WTC11 (cell line): ENCODE measurements at regions not wholly inside any gene's neighbourhood (a gene's known extent, or its start where the extent isn't known, plus 50 kb on each side); places are given as distances from the start of the nearest gene placed in this dataset.

ENCODE experiments used
- ATAC-seq: fragments of 200-7000 bp; cut with Tn5 transposase; 2 replicates; pipeline ENCODE4 v1.10.0; 2021; ENCODE audit warnings: mild to moderate bottlenecking, moderate library complexity
- CTCF ChIA-PET: fragments of 300-600 bp; sonication (Branson Sonifier 250); formaldehyde crosslinking; loops from one replicate; lab custom pipeline; 2021; ENCODE audit warnings: antibody characterized with exemption; lab: Charles Lee
- POLR2A ChIA-PET: fragments of 350-600 bp; sonication (Branson Sonifier 250); formaldehyde crosslinking; loops from one replicate; lab custom pipeline; 2021; ENCODE audit warnings: antibody characterized with exemption; lab: Charles Lee
- DNase-seq: peaks from one replicate; pipeline ENCODE4 v3.0.0; 2021; ENCODE audit warnings: low spot score
- H3K27ac Mint-ChIP-seq: 2 replicates; pipeline ENCODE4 v1.8.0; 2021; ENCODE audit warnings: mixed read lengths
- H3K27me3 Mint-ChIP-seq: 2 replicates; pipeline ENCODE4 v1.8.0; 2021; ENCODE audit warnings: low read depth, mild to moderate bottlenecking, moderate library complexity, mixed read lengths
- H3K36me3 Mint-ChIP-seq: 2 replicates; pipeline ENCODE4 v1.8.0; 2021; ENCODE audit warnings: mixed read lengths
- H3K4me1 Mint-ChIP-seq: 2 replicates; pipeline ENCODE4 v1.8.0; 2022; ENCODE audit warnings: mixed read lengths
- H3K4me3 Mint-ChIP-seq: 2 replicates; pipeline ENCODE4 v1.8.0; 2021; ENCODE audit warnings: mild to moderate bottlenecking, moderate library complexity, mixed read lengths
- H3K9me3 Mint-ChIP-seq: 2 replicates; pipeline ENCODE4 v1.8.0; 2021; ENCODE audit warnings: mixed read lengths
- CREM ChIP-seq: sonication (generic); formaldehyde crosslinking; IDR thresholded peaks from 2 replicates; pipeline ENCODE4 v1.8.1; 2022; ENCODE audit warnings: mild to moderate bottlenecking, missing genetic modification reagents, moderate library complexity
- HMGA2 ChIP-seq: fragments of 250-450 bp; sonication (Bioruptor Pico); IDR thresholded peaks from 2 replicates; pipeline ENCODE4 v1.4.0; 2021; ENCODE audit warnings: mild to moderate bottlenecking, moderate library complexity
- KAT7 ChIP-seq: sonication (generic); formaldehyde crosslinking; IDR thresholded peaks from 2 replicates; pipeline ENCODE4 v1.8.1; 2023; ENCODE audit warnings: missing genetic modification reagents, mild to moderate bottlenecking, borderline replicate concordance
- MYBL2 ChIP-seq: sonication (generic); formaldehyde crosslinking; IDR thresholded peaks from 2 replicates; pipeline ENCODE4 v1.8.1; 2023; ENCODE audit warnings: mild to moderate bottlenecking, moderate library complexity, missing genetic modification reagents
- NR1H2 ChIP-seq: sonication (generic); formaldehyde crosslinking; IDR thresholded peaks from 2 replicates; pipeline ENCODE4 v1.9.0; 2021; ENCODE audit warnings: mild to moderate bottlenecking, moderate library complexity, missing genetic modification reagents
- OVOL2 ChIP-seq: fragments of 250-450 bp; sonication (Bioruptor Pico); IDR thresholded peaks from 2 replicates; pipeline ENCODE4 v1.9.0; 2021; ENCODE audit warnings: mild to moderate bottlenecking, borderline replicate concordance
- RELA ChIP-seq: sonication (generic); formaldehyde crosslinking; IDR thresholded peaks from 2 replicates; pipeline ENCODE4 v1.8.1; 2022; ENCODE audit warnings: missing genetic modification reagents, mild to moderate bottlenecking, borderline replicate concordance
- ZBTB21 ChIP-seq: sonication (generic); formaldehyde crosslinking; IDR thresholded peaks from 2 replicates; pipeline ENCODE4 v1.8.1; 2023; ENCODE audit warnings: mild to moderate bottlenecking, missing genetic modification reagents, borderline replicate concordance
- ZNF138 ChIP-seq: sonication (generic); formaldehyde crosslinking; conservative IDR thresholded peaks from 2 replicates; pipeline ENCODE4 v1.8.1; 2022; ENCODE audit warnings: mild to moderate bottlenecking, moderate library complexity, missing genetic modification reagents
- ZNF317 ChIP-seq: sonication (generic); formaldehyde crosslinking; IDR thresholded peaks from 2 replicates; pipeline ENCODE4 v1.8.1; 2023; ENCODE audit warnings: low read depth, mild to moderate bottlenecking, moderate library complexity, missing genetic modification reagents, borderline replicate concordance
- ZNF425 ChIP-seq: fragments of 250-450 bp; sonication (Bioruptor Pico); conservative IDR thresholded peaks from 2 replicates; pipeline ENCODE4 v1.9.0; 2021; ENCODE audit warnings: mild to moderate bottlenecking
- TF ChIP-seq, protein P1 (sequence below): fragments of 250-450 bp; sonication (Bioruptor Pico); IDR thresholded peaks from 2 replicates; pipeline ENCODE4 v1.9.0; 2021; ENCODE audit warnings: mild to moderate bottlenecking, borderline replicate concordance
- TF ChIP-seq, protein P2 (sequence below): sonication (generic); formaldehyde crosslinking; IDR thresholded peaks from 2 replicates; pipeline ENCODE4 v1.8.0; 2022; ENCODE audit warnings: missing genetic modification reagents
- TF ChIP-seq, protein P3 (sequence below): sonication (generic); formaldehyde crosslinking; IDR thresholded peaks from 2 replicates; pipeline ENCODE4 v1.8.0; 2023; ENCODE audit warnings: missing genetic modification reagents, mild to moderate bottlenecking, borderline replicate concordance
- TF ChIP-seq, protein P4 (sequence below): fragments of 200-600 bp; IDR thresholded peaks from 2 replicates; pipeline ENCODE4 v1.8.0; 2022; ENCODE audit warnings: antibody characterized with exemption

GRCh38 chr13:106405731-106406130 lies 129.7 kb downstream of the EFNB2 start:
- DNase-seq (no peak), ATAC-seq (no peak; the same call in 1 of the 2 replicates)
- ChIA-PET CTCF (no interaction called here), POLR2A (no interaction called here)
- TF ChIP-seq ZNF425 (CRISPR knock-in tag) (no peak), NR1H2 (CRISPR knock-in tag) (no peak), KAT7 (CRISPR knock-in tag) (no peak)
- TF ChIP-seq, protein P1, sequence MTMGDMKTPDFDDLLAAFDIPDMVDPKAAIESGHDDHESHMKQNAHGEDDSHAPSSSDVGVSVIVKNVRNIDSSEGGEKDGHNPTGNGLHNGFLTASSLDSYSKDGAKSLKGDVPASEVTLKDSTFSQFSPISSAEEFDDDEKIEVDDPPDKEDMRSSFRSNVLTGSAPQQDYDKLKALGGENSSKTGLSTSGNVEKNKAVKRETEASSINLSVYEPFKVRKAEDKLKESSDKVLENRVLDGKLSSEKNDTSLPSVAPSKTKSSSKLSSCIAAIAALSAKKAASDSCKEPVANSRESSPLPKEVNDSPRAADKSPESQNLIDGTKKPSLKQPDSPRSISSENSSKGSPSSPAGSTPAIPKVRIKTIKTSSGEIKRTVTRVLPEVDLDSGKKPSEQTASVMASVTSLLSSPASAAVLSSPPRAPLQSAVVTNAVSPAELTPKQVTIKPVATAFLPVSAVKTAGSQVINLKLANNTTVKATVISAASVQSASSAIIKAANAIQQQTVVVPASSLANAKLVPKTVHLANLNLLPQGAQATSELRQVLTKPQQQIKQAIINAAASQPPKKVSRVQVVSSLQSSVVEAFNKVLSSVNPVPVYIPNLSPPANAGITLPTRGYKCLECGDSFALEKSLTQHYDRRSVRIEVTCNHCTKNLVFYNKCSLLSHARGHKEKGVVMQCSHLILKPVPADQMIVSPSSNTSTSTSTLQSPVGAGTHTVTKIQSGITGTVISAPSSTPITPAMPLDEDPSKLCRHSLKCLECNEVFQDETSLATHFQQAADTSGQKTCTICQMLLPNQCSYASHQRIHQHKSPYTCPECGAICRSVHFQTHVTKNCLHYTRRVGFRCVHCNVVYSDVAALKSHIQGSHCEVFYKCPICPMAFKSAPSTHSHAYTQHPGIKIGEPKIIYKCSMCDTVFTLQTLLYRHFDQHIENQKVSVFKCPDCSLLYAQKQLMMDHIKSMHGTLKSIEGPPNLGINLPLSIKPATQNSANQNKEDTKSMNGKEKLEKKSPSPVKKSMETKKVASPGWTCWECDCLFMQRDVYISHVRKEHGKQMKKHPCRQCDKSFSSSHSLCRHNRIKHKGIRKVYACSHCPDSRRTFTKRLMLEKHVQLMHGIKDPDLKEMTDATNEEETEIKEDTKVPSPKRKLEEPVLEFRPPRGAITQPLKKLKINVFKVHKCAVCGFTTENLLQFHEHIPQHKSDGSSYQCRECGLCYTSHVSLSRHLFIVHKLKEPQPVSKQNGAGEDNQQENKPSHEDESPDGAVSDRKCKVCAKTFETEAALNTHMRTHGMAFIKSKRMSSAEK (CRISPR knock-in tag), result no peak
- Mint-ChIP-seq H3K27ac (no peak overlapping the region), H3K9me3 (peaks cover 8% of the 10 kb centered on the region), H3K4me3 (no peak overlapping the region), H3K4me1 (peaks cover 15% of the 10 kb centered on the region), H3K36me3 (no peaks in the 10 kb centered on the region), H3K27me3 (peaks cover 45% of the 10 kb centered on the region)

GRCh38 chr13:106403280-106403679 lies 132.2 kb downstream of the EFNB2 start:
- Mint-ChIP-seq H3K9me3 (peaks cover 3% of the 10 kb centered on the region; the same call in 1 of the 2 replicates), H3K4me1 (peaks cover 36% of the 10 kb centered on the region), H3K27ac (no peak overlapping the region), H3K36me3 (no peaks in the 10 kb centered on the region)
- no peak for TF ChIP-seq OVOL2 (CRISPR knock-in tag)
- TF ChIP-seq, all 79 proteins: peak for 0
- DNase-seq (no peak), ATAC-seq (no peak)
- Mint-ChIP-seq H3K27me3 (peaks cover 35% of the 10 kb centered on the region), H3K4me3 (no peak overlapping the region)
- POLR2A ChIA-PET, result no interaction called here
- CTCF ChIA-PET, result interaction anchor here (0.6 kb wide), 1 partner anchor 1247 kb away, joined by 7 read pairs; no protein-coding TSS in a partner anchor

DNA sequence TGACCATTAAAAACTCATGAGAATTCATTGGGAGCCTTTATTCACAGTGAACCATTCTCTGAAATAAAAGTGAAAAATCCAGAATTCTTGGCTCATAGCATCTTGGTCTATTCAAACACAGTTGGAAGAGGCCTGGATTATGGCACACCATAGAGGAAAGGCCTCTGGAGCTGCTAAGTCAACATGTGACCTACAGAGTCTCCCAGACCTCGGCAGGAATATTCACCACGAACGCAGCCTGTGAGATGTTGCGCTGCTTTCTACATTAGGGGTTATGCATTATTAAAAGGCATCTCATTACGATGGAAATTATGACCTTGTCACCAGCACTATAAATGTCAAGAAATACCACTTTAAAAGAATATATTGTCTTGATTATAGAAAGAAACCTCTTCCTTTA lies 132.6 kb downstream of the EFNB2 start:
- DNase-seq (no peak), ATAC-seq (no peak)
- POLR2A ChIA-PET, result no interaction called here
- no peaks in the 10 kb centered on the region for H3K36me3 Mint-ChIP-seq
- H3K9me3 Mint-ChIP-seq, result no peaks in the 10 kb centered on the region
- H3K27ac Mint-ChIP-seq, result no peak overlapping the region
- peaks cover 37% of the 10 kb centered on the region for H3K4me1 Mint-ChIP-seq
- CTCF ChIA-PET, result interaction anchor here (0.6 kb wide), 1 partner anchor 1248 kb away, joined by 7 read pairs; no protein-coding TSS in a partner anchor
- H3K27me3 Mint-ChIP-seq, result peaks cover 31% of the 10 kb centered on the region
- no peak overlapping the region for H3K4me3 Mint-ChIP-seq
- TF ChIP-seq CREM, result no peak
- TF ChIP-seq ZNF317 (CRISPR knock-in tag), result no peak
- TF ChIP-seq, protein P2, sequence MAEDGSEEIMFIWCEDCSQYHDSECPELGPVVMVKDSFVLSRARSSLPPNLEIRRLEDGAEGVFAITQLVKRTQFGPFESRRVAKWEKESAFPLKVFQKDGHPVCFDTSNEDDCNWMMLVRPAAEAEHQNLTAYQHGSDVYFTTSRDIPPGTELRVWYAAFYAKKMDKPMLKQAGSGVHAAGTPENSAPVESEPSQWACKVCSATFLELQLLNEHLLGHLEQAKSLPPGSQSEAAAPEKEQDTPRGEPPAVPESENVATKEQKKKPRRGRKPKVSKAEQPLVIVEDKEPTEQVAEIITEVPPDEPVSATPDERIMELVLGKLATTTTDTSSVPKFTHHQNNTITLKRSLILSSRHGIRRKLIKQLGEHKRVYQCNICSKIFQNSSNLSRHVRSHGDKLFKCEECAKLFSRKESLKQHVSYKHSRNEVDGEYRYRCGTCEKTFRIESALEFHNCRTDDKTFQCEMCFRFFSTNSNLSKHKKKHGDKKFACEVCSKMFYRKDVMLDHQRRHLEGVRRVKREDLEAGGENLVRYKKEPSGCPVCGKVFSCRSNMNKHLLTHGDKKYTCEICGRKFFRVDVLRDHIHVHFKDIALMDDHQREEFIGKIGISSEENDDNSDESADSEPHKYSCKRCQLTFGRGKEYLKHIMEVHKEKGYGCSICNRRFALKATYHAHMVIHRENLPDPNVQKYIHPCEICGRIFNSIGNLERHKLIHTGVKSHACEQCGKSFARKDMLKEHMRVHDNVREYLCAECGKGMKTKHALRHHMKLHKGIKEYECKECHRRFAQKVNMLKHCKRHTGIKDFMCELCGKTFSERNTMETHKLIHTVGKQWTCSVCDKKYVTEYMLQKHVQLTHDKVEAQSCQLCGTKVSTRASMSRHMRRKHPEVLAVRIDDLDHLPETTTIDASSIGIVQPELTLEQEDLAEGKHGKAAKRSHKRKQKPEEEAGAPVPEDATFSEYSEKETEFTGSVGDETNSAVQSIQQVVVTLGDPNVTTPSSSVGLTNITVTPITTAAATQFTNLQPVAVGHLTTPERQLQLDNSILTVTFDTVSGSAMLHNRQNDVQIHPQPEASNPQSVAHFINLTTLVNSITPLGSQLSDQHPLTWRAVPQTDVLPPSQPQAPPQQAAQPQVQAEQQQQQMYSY (CRISPR knock-in tag), result no peak
- no peak for TF ChIP-seq RELA (CRISPR knock-in tag)
- TF ChIP-seq ZNF138 (CRISPR knock-in tag), result no peak
- TF ChIP-seq, protein P3, sequence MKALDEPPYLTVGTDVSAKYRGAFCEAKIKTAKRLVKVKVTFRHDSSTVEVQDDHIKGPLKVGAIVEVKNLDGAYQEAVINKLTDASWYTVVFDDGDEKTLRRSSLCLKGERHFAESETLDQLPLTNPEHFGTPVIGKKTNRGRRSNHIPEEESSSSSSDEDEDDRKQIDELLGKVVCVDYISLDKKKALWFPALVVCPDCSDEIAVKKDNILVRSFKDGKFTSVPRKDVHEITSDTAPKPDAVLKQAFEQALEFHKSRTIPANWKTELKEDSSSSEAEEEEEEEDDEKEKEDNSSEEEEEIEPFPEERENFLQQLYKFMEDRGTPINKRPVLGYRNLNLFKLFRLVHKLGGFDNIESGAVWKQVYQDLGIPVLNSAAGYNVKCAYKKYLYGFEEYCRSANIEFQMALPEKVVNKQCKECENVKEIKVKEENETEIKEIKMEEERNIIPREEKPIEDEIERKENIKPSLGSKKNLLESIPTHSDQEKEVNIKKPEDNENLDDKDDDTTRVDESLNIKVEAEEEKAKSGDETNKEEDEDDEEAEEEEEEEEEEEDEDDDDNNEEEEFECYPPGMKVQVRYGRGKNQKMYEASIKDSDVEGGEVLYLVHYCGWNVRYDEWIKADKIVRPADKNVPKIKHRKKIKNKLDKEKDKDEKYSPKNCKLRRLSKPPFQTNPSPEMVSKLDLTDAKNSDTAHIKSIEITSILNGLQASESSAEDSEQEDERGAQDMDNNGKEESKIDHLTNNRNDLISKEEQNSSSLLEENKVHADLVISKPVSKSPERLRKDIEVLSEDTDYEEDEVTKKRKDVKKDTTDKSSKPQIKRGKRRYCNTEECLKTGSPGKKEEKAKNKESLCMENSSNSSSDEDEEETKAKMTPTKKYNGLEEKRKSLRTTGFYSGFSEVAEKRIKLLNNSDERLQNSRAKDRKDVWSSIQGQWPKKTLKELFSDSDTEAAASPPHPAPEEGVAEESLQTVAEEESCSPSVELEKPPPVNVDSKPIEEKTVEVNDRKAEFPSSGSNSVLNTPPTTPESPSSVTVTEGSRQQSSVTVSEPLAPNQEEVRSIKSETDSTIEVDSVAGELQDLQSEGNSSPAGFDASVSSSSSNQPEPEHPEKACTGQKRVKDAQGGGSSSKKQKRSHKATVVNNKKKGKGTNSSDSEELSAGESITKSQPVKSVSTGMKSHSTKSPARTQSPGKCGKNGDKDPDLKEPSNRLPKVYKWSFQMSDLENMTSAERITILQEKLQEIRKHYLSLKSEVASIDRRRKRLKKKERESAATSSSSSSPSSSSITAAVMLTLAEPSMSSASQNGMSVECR (CRISPR knock-in tag), result no peak
- no peak for TF ChIP-seq ZBTB21 (CRISPR knock-in tag)
- TF ChIP-seq, protein P4, sequence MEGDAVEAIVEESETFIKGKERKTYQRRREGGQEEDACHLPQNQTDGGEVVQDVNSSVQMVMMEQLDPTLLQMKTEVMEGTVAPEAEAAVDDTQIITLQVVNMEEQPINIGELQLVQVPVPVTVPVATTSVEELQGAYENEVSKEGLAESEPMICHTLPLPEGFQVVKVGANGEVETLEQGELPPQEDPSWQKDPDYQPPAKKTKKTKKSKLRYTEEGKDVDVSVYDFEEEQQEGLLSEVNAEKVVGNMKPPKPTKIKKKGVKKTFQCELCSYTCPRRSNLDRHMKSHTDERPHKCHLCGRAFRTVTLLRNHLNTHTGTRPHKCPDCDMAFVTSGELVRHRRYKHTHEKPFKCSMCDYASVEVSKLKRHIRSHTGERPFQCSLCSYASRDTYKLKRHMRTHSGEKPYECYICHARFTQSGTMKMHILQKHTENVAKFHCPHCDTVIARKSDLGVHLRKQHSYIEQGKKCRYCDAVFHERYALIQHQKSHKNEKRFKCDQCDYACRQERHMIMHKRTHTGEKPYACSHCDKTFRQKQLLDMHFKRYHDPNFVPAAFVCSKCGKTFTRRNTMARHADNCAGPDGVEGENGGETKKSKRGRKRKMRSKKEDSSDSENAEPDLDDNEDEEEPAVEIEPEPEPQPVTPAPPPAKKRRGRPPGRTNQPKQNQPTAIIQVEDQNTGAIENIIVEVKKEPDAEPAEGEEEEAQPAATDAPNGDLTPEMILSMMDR, result no peak
- TF ChIP-seq MYBL2 (CRISPR knock-in tag), result no peak
- no peak for TF ChIP-seq HMGA2 (CRISPR knock-in tag)
